DND-41 (cell line): ENCODE measurements at regions not wholly inside any gene's neighbourhood (a gene's known extent, or its start where the extent isn't known, plus 50 kb on each side); places are given as distances from the start of the nearest gene placed in this dataset.

Experiments
- EZH2 ChIP-seq: IDR thresholded peaks from 3 replicates; pipeline ENCODE4 v1.6.1; 2012; ENCODE audit warnings: borderline replicate concordance, low read depth, mild to moderate bottlenecking, moderate library complexity, low read length, inconsistent platforms; ENCODE audit not compliant: severe bottlenecking
- TF ChIP-seq, protein P1 (sequence below): IDR thresholded peaks from 2 replicates; pipeline ENCODE4 v1.5.1; 2012; ENCODE audit warnings: borderline replicate concordance, low read length, moderate library complexity, mild to moderate bottlenecking; ENCODE audit not compliant: poor library complexity, severe bottlenecking; ENCODE audit errors: extremely low read depth

DNA sequence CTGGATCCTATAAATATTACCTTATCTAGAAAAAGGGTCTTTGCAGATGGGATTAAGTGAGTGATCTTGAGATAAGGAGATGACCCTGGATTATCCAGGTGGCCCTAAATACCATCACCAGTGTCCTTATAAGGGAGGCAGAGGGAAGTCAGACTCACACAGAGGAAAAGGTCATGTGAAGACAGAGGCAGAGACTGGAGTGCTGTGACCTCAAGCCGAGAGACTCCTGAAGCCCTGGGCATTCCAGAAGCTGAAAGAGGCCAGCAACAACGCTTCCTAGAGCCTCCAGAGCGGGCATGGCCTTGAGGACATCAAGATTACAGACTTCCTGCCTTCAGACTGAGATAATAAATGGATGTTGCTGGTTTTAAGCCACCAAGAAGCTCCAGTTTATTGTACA is 118.8 kb downstream of the ATPSCKMT start:
- TF ChIP-seq, protein P1, sequence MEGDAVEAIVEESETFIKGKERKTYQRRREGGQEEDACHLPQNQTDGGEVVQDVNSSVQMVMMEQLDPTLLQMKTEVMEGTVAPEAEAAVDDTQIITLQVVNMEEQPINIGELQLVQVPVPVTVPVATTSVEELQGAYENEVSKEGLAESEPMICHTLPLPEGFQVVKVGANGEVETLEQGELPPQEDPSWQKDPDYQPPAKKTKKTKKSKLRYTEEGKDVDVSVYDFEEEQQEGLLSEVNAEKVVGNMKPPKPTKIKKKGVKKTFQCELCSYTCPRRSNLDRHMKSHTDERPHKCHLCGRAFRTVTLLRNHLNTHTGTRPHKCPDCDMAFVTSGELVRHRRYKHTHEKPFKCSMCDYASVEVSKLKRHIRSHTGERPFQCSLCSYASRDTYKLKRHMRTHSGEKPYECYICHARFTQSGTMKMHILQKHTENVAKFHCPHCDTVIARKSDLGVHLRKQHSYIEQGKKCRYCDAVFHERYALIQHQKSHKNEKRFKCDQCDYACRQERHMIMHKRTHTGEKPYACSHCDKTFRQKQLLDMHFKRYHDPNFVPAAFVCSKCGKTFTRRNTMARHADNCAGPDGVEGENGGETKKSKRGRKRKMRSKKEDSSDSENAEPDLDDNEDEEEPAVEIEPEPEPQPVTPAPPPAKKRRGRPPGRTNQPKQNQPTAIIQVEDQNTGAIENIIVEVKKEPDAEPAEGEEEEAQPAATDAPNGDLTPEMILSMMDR, result no peak
- TF ChIP-seq EZH2, result no peak
